H9 (cell line): ENCODE measurements at regions not wholly inside any gene's neighbourhood (a gene's known extent, or its start where the extent isn't known, plus 50 kb on each side); places are given as distances from the start of the nearest gene placed in this dataset.
A peak's percentile ranks its signal among the peaks of the same experiment; 100 is the strongest.

Experiments
- DNase-seq: peaks from one replicate; pipeline ENCODE4 v3.0.0-alpha.2; 2017
- H2AFZ ChIP-seq: one replicate; pipeline ENCODE4 v1.6.1; 2013; ENCODE audit warnings: mild to moderate bottlenecking, low read length, control low read depth, moderate library complexity
- H2AK5ac ChIP-seq: 2 replicates; pipeline ENCODE4 v1.6.1; 2013; ENCODE audit warnings: low read length, control low read depth, mixed read lengths; ENCODE audit not compliant: insufficient read length
- H2BK120ac ChIP-seq: one replicate; pipeline ENCODE4 v1.6.1; 2013; ENCODE audit warnings: low read depth, mild to moderate bottlenecking, low read length, control low read depth, inconsistent platforms; ENCODE audit not compliant: poor library complexity, severe bottlenecking
- H2BK12ac ChIP-seq: 2 replicates; pipeline ENCODE4 v1.6.1; 2013; ENCODE audit warnings: low read length, control low read depth, mixed read lengths, low read depth; ENCODE audit not compliant: insufficient read length
- H2BK15ac ChIP-seq: 2 replicates; pipeline ENCODE4 v1.6.1; 2013; ENCODE audit warnings: low read depth, low read length, control low read depth
- H2BK20ac ChIP-seq: one replicate; pipeline ENCODE4 v1.6.1; 2013; ENCODE audit warnings: low read depth, mild to moderate bottlenecking, low read length, control low read depth, inconsistent platforms; ENCODE audit not compliant: poor library complexity, severe bottlenecking
- H2BK5ac ChIP-seq: 2 replicates; pipeline ENCODE4 v1.6.1; 2013; ENCODE audit warnings: low read length, control low read depth, mixed read lengths; ENCODE audit not compliant: insufficient read length
- H3K14ac ChIP-seq: 2 replicates; pipeline ENCODE4 v1.6.1; 2013; ENCODE audit warnings: low read length, control low read depth; ENCODE audit not compliant: insufficient read depth
- H3K18ac ChIP-seq: 2 replicates; pipeline ENCODE4 v1.6.1; 2013; ENCODE audit warnings: low read depth, mild to moderate bottlenecking, mixed read lengths, low read length, control low read depth; ENCODE audit not compliant: insufficient read length
- H3K23ac ChIP-seq: 2 replicates; pipeline ENCODE4 v1.6.1; 2013; ENCODE audit warnings: low read length, control low read depth, mixed read lengths, low read depth; ENCODE audit not compliant: insufficient read length
- H3K23me2 ChIP-seq: 2 replicates; pipeline ENCODE4 v1.6.1; 2013; ENCODE audit warnings: low read depth, mild to moderate bottlenecking, mixed read lengths, low read length, control low read depth; ENCODE audit not compliant: insufficient read length, poor library complexity, severe bottlenecking
- H3K27ac ChIP-seq: 2 replicates; pipeline ENCODE4 v1.5.1; 2013; ENCODE audit warnings: low read length, control low read depth, mixed read lengths, low read depth; ENCODE audit not compliant: insufficient read length
- H3K27me3 ChIP-seq: 2 replicates; pipeline ENCODE4 v1.6.1; 2013; ENCODE audit warnings: low read length, control low read depth, inconsistent platforms; ENCODE audit not compliant: insufficient read depth
- H3K4ac ChIP-seq: 2 replicates; pipeline ENCODE4 v1.6.1; 2013; ENCODE audit warnings: low read depth, mild to moderate bottlenecking, control low read depth, inconsistent platforms, low read length, moderate library complexity
- H3K4me1 ChIP-seq: 2 replicates; pipeline ENCODE4 v1.6.1; 2013; ENCODE audit warnings: low read length, control low read depth, inconsistent platforms; ENCODE audit not compliant: insufficient read depth
- H3K4me2 ChIP-seq: 2 replicates; pipeline ENCODE4 v1.6.1; 2013; ENCODE audit warnings: low read length, control low read depth, mixed read lengths; ENCODE audit not compliant: insufficient read length, insufficient read depth
- H3K56ac ChIP-seq: 2 replicates; pipeline ENCODE4 v1.6.1; 2013; ENCODE audit warnings: low read depth, mild to moderate bottlenecking, mixed read lengths, low read length, control low read depth; ENCODE audit not compliant: insufficient read length
- H3K79me1 ChIP-seq: 2 replicates; pipeline ENCODE4 v1.6.1; 2013; ENCODE audit warnings: low read depth, mild to moderate bottlenecking, moderate library complexity, low read length, control low read depth, inconsistent platforms; ENCODE audit not compliant: insufficient read depth, poor library complexity, severe bottlenecking
- H3K79me2 ChIP-seq: 2 replicates; pipeline ENCODE4 v1.6.1; 2013; ENCODE audit warnings: low read length, control low read depth, inconsistent platforms; ENCODE audit not compliant: insufficient read depth
- H3K9ac ChIP-seq: 2 replicates; pipeline ENCODE4 v1.6.1; 2013; ENCODE audit warnings: low read length, control low read depth, mixed read lengths; ENCODE audit not compliant: insufficient read length; ENCODE audit errors: extremely low read depth
- H3K9me3 ChIP-seq: one replicate; pipeline ENCODE4 v1.6.1; 2013; ENCODE audit warnings: low read depth, low read length, inconsistent platforms; ENCODE audit not compliant: control insufficient read depth
- H3T11ph ChIP-seq: one replicate; pipeline ENCODE4 v1.6.1; 2013; ENCODE audit warnings: mild to moderate bottlenecking, low read length, control low read depth, inconsistent platforms
- H4K20me1 ChIP-seq: one replicate; pipeline ENCODE4 v1.6.1; 2013; ENCODE audit not compliant: control insufficient read depth, insufficient read length, insufficient read depth
- H4K5ac ChIP-seq: 2 replicates; pipeline ENCODE4 v1.6.1; 2013; ENCODE audit warnings: low read depth, mild to moderate bottlenecking, mixed read lengths, low read length, control low read depth; ENCODE audit not compliant: insufficient read length
- H4K8ac ChIP-seq: replicated peaks from 2 replicates; pipeline ENCODE4 v1.6.1; 2013; ENCODE audit warnings: low read length, control low read depth, mixed read lengths, low read depth; ENCODE audit not compliant: insufficient read length
- H4K91ac ChIP-seq: 2 replicates; pipeline ENCODE4 v1.6.1; 2013; ENCODE audit warnings: low read depth, mild to moderate bottlenecking, moderate library complexity, mixed read lengths, low read length, control low read depth; ENCODE audit not compliant: insufficient read length
- H3K27ac Mint-ChIP-seq, 3 experiments: 2 replicates in 2 of 3; 3 replicates in 1 of 3; pipeline ENCODE4 v1.8.0; 2020 to 2021; ENCODE audit warnings: mixed read lengths in 3 of 3, mild to moderate bottlenecking in 1 of 3, moderate library complexity in 1 of 3
- H3K27me3 Mint-ChIP-seq: 2 replicates; pipeline ENCODE4 v1.8.0; 2021; ENCODE audit warnings: low read depth, mild to moderate bottlenecking, moderate library complexity, mixed read lengths
- H3K36me3 Mint-ChIP-seq, 3 experiments: 2 replicates in 2 of 3; 3 replicates in 1 of 3; pipeline ENCODE4 v1.8.0; 2020 to 2021; ENCODE audit warnings: low read depth in 3 of 3, mixed read lengths in 3 of 3; ENCODE audit not compliant: insufficient read depth in 1 of 3
- H3K4me1 Mint-ChIP-seq, 2 experiments: 2 replicates each; pipeline ENCODE4 v1.8.0; 2020; ENCODE audit warnings: mixed read lengths in 2 of 2
- H3K4me3 Mint-ChIP-seq, 2 experiments: 2 replicates in 1 of 2; 3 replicates in 1 of 2; pipeline ENCODE4 v1.8.0; 2020 to 2021; ENCODE audit warnings: mild to moderate bottlenecking in 2 of 2, mixed read lengths in 2 of 2, moderate library complexity in 1 of 2
- H3K9me3 Mint-ChIP-seq, 2 experiments: 2 replicates in 1 of 2; 3 replicates in 1 of 2; pipeline ENCODE4 v1.8.0; 2020; ENCODE audit warnings: mild to moderate bottlenecking in 2 of 2, mixed read lengths in 2 of 2, moderate library complexity in 1 of 2
- CTCF ChIP-seq: fragments of 200-600 bp; sonication (generic); conservative IDR thresholded peaks from 3 replicates; pipeline ENCODE4 v1.8.0; 2021; ENCODE audit warnings: antibody characterized with exemption, mild to moderate bottlenecking
- WGBS: extraction: QIAGEN DNeasy Blood & Tissue Kit; methylation state at CpG from one replicate; pipeline ENCODE4 v1.1.7; 2013; ENCODE audit warnings: missing lambda C conversion rate, low lambda C conversion rate, mixed read lengths; ENCODE audit not compliant: insufficient read length; ENCODE audit errors: extremely low coverage; 5-methylcytosine and 5-hydroxymethylcytosine counted together

- no peaks in the 10 kb centered on the region for H3K36me3 Mint-ChIP-seq
- H2BK20ac ChIP-seq, result no peak overlapping the region
- H2BK15ac ChIP-seq, result no peak overlapping the region
- no peak overlapping the region for H2BK120ac ChIP-seq
- DNase-seq, result no peak
- peak overlapping the region; percentile 4 to 33 for H3K4me3 Mint-ChIP-seq
- H3K23me2 ChIP-seq, result peaks cover 4% of the 10 kb centered on the region
- peaks cover 100% of the 10 kb centered on the region for H3K27me3 Mint-ChIP-seq
- peaks cover 3% of the 10 kb centered on the region; the same call in 1 of the 2 replicates for H3K4me1 ChIP-seq
- no peaks in the 10 kb centered on the region for H3K9me3 ChIP-seq
- H3K79me2 ChIP-seq, result no peaks in the 10 kb centered on the region
- no peak overlapping the region for H3K27ac ChIP-seq
- H3K9me3 Mint-ChIP-seq, result no peaks in the 10 kb centered on the region; a peak in 1 of 5 replicates
- H3K4me2 ChIP-seq, result peak overlapping the region; percentile 72
- peaks cover 18 to 36% of the 10 kb centered on the region in 2 experiments for H3K4me1 Mint-ChIP-seq
- no peak overlapping the region for H3K14ac ChIP-seq
- H4K91ac ChIP-seq, result no peak overlapping the region
- H2BK12ac ChIP-seq, result no peak overlapping the region
- no peak overlapping the region for H2AK5ac ChIP-seq
- H2AFZ ChIP-seq, result peak overlapping the region; percentile 15
- H4K8ac ChIP-seq, result no peak overlapping the region
- H3K27me3 ChIP-seq, result peaks cover 21% of the 10 kb centered on the region; the same call in 1 of the 2 replicates
- no CpG with 5 or more reads among the region's 9 CpGs for WGBS
- TF ChIP-seq CTCF, result no peak
- no peak overlapping the region for H3K9ac ChIP-seq
- H4K5ac ChIP-seq, result no peak overlapping the region
- no peak overlapping the region for H3T11ph ChIP-seq
- no peaks in the 10 kb centered on the region for H4K20me1 ChIP-seq
- H2BK5ac ChIP-seq, result no peak overlapping the region
- no peak overlapping the region for H3K56ac ChIP-seq
- H3K18ac ChIP-seq, result no peak overlapping the region
- H3K79me1 ChIP-seq, result no peaks in the 10 kb centered on the region
- H3K27ac Mint-ChIP-seq, result no peak overlapping the region
- H3K23ac ChIP-seq, result no peak overlapping the region
- no peak overlapping the region for H3K4ac ChIP-seq
These were observed 60.6 kb upstream of the PAX2 start for GRCh38 chr10:100684688-100685235.
